ENCODE measurements at regions not wholly inside any gene's neighbourhood (a gene's known extent, or its start where the extent isn't known, plus 50 kb on each side); places are given as distances from the start of the nearest gene placed in this dataset.
A peak's percentile ranks its signal among the peaks of the same experiment; 100 is the strongest.

DNA sequence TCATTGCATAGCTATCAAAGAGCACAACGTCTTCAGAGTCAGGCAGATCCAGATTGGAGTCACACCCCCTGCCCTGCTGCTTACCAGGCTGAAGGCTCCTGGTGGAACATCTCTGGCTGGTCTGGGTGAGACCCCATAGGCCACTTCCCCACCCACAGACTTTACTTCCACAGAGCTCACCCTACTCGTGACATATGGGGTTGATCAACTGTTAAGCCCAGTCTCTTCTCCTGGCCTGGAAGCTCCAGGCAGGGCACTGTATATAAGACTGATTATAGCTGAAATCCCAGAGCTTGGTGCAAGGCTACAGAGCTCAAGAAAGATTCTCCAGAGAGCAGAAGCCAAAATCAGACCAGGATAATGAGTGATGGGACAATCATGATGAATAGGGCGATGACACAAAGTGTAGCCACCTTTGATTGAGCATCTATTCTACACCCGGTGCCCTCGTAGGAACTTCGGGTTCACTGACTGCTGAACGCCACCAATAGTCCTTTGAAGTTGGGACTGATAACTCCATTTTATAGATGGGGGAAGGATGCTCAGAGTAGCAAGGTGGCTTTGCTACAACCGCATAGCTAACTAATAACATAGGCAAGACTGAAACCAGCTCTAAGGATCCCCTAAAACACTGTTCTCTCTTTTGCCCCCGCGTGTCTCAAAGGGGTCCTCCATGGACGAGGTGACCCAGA lies 287.8 kb downstream of the BCL11B start:
- DNase-seq (ENCODE audit: low read depth in 3 of 3, low spot score in 1 of 3), result no peak

DNA sequence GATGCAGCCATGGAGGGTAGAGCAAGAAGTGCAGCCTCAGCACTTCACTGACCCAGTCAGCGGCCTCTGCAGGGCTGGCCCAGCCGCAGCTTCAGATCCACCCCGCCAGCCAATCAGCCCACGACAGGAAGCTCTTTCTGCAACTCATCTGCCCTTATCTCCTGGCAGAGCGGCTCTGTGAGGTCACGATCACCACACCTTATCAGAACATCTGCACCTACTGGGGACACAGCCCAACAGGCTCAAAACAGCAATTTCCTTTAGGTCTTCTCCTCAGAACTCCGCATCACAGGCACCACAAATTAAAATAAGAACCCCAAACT lies 287.3 kb downstream of the BCL11B start:
- DNase-seq (ENCODE audit: low read depth in 3 of 3, low spot score in 1 of 3), result peak; percentile 29 to 36 (median 31)

DNA sequence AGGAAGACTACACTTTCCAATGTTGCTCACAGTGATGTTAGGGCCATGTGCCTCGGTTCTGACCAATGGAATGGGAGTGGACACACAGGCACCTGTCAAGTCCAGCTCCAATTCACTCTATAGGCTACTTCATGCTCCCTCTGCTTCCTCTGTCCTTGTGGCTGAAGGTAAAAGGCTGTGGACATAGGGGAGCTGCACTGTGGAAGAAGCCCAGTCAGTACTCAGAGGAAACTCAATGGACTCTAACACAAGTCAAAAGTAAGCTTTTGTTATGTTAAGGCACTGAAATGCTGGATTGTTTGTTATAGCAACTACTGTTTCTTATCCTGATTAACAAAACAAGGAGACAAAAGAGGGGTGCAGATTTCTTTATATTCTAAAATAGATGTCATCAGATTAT lies 278.2 kb downstream of the BCL11B start:
- DNase-seq (ENCODE audit: low read depth in 3 of 3, low spot score in 1 of 3), result no peak

DNA sequence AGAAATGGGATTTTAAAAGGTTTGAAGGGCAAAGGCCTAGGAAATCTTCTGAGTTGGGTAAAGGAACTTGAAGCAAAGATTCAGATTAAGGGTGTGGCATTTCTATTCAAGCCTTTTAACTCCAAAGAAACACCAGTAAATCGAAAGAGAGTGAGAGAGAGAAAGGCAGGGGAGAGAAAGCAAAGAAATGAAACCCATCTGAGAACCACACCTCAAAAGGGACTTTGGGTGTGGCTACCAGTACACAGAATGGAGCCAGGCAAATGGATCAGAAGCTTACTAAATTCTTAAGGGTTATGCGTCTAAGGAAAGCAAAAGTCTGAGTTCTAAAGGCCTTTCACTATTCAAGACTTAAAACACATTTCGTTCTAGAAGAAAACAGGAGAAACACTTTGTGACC lies 277.4 kb downstream of the BCL11B start:
- DNase-seq (ENCODE audit: low read depth in 3 of 3, low spot score in 1 of 3), result no peak

DNA sequence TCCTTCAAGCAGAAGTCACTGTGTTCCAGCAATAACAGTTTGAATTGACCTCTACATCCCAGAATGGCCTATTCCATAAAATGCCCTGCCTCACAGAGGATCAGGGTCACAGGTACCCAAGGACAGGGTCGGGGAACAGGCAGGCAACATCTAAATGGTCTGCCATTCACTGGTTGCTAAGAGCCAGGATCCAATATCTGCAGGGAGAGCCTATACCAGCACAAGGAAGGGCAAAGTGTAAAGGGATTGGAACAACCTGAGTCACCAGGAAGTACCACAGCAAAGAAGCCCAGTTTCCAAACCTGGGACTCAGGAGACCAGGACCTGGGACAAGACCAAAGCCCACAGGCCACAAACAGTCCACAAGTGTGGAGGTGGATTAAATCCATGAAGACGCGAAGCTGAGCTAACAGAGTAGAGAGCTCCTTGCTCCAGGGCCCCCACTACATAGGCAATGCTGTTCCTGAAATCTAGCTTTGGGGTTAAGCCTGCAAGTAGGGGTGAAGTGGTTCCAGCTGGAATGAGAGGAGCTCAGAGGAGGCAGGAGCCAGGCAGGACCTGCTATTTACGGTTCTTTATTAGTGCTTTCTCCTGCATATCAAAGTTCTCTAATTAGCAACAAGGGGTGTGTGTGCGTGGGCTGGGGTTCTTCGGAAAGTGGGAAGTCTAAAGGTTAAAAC lies 274.3 kb downstream of the BCL11B start:
- no peak for DNase-seq (ENCODE audit: low read depth in 3 of 3, low spot score in 1 of 3)

DNA sequence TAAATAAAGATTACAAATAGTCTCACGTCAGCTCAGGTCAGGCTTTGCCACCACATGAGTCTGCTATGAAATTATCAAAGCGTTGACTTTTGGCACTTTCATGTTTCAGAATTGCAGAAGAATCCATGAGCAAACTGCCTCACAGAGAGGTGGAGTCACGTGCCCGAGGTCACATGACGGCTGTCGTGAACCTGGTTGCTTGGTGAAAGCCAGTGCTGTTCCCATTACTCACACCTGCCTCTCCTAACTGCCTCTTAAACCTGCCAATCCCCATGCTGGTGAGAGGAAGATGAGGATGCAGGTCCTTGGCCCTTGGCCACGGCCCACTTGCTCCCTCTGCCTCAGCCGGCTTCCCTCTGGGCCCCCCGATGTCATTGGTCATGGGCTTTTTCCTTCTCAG lies 272.7 kb downstream of the BCL11B start:
- no peak for DNase-seq (ENCODE audit: low read depth in 3 of 3, low spot score in 1 of 3)

DNA sequence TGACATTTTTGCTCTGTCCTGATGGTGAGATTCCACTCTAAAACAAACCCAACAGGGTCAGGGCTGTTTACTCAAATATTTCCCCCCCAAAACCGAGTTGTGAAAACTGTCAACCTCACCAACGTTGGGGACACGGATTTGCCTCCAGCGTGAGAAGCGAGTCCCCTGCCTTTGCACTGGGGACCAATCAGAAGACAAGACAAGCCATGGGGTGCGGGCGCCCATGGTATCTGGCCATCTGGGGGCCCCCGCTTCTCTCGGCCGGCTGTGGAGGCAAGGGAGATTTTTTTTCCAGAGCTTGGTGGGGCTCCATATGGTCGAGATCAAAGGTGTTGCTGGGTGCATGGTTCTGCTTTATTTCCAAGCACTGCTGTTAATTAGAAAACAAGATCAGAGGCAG lies 272.1 kb downstream of the BCL11B start:
- DNase-seq (ENCODE audit: low read depth in 3 of 3, low spot score in 1 of 3), result no peak

DNA sequence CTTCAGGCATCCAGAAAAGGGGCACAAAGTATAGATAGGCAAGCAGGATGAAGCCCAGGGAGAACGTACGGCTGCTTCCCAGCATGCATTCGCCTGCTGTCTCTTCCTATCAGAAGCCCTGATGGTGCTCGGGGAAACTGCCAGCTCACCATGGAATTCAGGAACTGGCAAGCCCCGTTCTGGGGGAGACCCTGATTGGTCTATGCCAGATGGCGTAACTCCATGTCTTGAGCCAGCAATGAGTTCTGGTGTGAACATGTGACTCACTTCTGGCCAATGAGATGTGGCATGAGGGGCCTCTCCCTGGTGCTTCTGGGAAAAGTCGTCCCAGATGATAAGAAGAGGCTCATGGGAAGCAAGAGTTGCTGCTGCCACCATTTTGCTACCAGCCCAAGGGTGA lies 270.8 kb downstream of the BCL11B start:
- no peak for DNase-seq (ENCODE audit: low read depth in 3 of 3, low spot score in 1 of 3)

DNA sequence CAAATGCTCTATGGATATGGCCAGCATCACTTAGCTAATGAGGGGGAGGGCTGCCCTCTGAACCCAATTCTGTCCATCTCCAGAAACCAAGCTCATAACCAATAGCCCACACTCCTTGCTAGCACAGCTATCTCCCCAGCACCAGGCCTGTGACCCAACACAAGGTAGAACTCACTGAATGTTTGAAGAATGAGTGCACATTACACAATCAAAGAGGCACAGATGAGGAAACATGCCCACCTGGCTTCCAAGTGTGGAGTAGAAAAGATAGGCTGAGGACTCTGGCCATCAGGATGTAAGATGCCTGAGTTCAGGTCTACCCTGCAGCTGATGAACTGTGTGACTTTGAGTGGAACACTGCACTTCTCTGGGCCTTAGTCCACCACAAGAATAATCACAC lies 268.4 kb downstream of the BCL11B start:
- no peak for DNase-seq (ENCODE audit: low read depth in 3 of 3, low spot score in 1 of 3)

DNA sequence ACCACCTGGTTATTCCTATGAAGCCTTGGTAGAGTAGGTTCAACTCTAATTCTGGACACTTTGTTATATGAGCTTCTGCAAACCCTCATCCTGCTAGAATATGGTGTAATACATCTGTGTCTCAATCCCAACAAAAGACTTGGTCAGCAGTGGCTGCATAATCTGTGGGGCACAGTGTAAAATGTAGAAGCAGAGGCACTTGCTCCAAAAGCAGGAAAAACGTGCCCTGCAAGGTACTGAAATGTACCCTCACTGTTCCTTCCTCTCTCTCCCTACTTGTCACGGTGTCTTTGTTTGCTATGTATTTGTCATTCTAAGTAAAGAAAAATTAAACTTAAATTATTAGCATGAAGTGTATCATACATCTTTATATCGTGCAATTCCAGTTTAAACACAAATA lies 267.9 kb downstream of the BCL11B start:
- no peak for DNase-seq (ENCODE audit: low read depth in 3 of 3, low spot score in 1 of 3)

DNA sequence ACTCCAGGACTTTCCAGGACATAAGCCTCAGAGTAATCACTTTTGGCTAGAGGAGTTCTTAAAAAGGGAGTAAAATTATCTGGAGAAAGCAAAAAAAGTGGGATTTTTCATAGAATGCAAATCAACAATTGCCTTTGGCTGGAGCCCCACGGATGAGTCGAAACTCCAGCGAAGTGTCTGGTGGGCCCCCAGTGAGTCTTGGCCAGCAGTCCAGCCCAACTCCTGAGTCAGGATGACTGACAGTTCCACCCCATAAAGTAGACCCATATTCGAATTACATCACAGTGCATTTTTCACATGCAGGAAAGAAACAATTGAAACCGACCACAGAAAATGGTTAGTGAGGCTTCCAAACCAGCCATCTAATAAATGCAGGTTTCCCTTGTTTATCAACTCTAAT lies 265.7 kb downstream of the BCL11B start:
- DNase-seq (ENCODE audit: low read depth in 3 of 3, low spot score in 1 of 3), result no peak

DNA sequence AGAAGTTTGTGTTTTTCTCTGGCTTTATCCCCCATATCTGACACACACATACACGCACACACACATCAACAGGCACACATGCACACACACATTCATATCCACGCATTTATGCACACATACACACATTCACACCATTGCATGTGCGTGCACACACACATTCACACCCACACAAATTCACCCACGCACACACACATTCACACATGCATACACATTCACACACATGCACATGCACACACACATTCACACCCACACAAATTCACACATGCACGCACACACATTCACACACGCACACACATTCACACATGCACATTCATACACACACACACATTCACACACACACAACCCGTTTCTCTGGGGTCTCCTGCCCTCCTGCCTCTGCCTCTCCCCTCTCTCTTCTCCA lies 264.2 kb downstream of the BCL11B start:
- no peak for DNase-seq (ENCODE audit: low read depth in 3 of 3, low spot score in 1 of 3)

DNA sequence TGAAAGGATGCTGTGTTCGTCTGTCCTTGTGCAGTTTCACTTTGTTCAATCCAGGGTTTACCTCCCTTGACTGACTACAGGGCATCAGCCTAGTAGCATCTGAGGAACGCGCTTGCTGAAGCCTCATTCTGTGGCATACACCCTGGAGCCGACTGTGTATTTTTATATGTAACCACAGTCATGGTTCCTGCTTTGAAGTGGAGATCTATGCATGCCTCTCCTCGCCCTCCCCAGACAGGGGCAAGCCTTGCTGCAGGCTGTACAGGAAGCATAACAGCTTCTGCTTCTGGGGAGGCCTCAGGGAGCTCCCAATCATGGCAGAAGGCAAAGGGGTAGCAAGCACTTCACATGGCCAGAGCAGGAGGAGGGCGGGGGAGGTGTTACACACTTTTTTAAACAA lies 262.1 kb downstream of the BCL11B start:
- no peak for DNase-seq (ENCODE audit: low read depth in 3 of 3, low spot score in 1 of 3)

DNA sequence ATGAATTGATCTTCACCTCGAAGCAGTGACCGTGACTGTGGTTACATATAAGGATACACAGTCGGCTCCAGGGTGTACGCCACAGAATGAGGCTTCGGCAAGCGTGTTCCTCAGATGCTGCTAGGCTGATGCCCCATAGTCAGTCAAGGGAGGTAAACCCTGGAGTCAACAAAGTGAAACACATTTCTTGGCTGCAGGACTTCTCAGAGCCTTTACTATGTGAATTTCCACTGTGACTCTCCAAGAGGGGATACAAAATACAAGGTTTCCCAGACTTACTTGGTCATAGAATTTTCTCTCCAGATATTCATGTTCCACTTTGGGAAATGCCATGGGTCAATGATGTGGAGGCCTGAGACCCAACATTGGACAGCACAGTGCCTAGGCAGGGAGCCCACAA lies 260.6 kb downstream of the BCL11B start:
- no peak for DNase-seq (ENCODE audit: low read depth in 3 of 3, low spot score in 1 of 3)

DNA sequence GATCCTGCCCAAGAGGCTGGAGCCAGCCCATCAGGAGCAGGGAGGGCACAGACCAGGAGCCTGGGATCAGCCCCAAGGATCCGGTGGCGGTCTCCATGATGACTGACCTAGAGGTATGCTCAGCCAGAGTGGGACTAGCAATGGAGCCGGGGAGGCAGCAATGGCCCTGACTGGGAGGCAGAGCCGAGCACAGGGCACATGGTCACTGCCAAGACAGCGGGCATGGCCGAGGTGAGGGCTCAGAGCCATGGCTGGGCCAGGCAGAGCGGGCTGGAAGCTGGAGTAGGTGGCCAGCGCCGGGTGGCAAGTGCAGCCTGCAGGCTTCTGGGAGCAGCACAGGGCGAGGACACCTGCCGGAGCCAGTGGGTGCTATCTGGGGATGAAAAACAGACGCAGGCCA lies 259.3 kb downstream of the BCL11B start:
- no peak for DNase-seq (ENCODE audit: low read depth in 3 of 3, low spot score in 1 of 3)

DNA sequence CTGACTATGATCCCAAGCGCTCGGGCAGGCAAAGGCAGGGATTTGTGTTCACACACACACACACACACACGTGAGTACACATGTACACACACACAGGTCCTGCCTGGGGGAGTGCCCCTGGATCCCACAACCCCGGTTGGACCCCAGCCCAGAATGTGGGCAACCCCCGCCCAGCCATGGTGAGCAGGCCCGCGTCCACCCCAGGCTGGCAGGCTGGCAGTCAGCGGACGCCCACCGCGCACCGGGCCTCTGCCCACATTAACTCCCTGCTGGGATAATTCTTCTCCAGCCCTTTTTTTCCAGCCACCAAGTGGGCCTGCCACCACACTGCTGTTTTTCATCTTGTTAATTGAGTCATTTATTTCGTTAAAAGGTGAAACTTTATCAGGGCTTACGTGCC lies 256.2 kb downstream of the BCL11B start:
- no peak for DNase-seq (ENCODE audit: low read depth in 3 of 3, low spot score in 1 of 3)

DNA sequence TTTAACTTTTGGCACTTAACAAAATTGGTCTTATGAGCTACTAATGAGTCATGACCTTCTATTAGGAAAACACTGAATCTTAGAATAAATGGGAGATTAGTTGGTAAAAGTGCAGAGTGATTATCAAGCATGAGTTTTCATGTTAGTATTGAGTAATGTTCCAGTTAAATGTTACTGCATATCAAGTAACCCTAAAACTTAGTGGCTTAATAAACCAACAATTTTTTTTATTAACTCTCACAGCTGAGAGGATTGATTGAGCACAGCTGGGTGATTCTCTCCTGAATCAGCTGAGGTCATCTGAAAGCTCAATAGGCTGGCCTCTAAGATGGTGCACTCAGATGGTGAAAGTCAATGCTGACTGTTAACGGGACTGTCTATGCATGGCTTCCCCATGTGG lies 248.6 kb downstream of the BCL11B start:
- no peak for DNase-seq (ENCODE audit: low read depth in 3 of 3, low spot score in 1 of 3)

DNA sequence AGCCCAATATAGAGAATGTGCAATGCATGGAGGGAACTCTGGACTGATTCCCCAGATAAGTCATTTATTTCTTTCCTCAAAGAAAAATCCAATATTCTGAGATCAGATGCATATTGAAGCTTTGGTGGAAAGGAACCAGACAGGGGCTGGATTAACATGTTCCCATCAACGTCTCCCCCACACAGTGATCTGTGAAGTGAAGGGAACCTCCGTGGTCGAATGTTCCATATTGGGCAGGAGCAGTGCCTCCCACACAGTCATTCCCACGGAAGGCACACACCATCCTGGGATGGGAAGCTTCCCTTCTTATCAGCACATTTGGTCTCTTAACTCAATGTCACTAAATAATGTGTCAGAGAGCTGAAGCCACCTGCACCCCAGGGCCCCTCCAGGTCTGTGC lies 247.1 kb downstream of the BCL11B start:
- no peak for DNase-seq (ENCODE audit: low read depth in 3 of 3, low spot score in 1 of 3)

DNA sequence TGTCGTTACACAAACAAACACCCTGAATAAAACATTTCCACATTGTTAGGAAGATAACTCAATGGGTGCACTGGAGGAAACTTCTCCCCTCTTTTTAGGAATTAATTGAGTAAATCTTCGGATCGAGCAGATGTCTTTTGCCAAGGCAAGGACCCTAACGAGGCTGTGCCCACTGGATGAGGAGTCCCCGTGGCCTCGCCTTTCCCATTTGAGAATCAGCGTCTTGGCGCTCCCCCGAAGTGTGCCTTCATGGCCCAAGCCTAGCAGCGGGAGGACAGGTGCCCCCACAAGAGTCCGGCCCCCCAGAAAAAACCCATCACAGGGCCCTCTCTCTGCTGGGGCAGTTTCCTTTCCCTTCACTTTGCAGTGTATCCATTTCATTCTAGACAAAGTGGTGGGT lies 246.6 kb downstream of the BCL11B start:
- DNase-seq (ENCODE audit: low read depth in 3 of 3, low spot score in 1 of 3), result no peak

DNA sequence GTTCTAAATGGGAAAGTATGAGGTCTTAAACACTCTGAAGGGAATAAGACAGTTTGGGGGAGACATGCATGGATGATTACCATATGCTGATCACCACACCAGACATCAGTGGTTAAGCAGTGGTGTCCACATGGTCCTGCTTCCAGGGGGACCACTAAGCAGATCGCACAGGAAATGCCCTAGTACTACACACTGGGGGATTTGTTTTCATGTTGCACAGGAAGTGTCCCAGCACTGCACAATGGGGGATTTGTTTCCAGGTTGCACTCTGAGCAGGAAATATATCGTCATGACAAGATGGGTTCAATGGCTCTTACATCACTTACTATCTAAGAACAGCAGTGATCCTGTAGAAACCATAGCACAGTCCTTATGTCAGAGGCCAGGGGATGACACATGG lies 245.5 kb downstream of the BCL11B start:
- DNase-seq (ENCODE audit: low read depth in 3 of 3, low spot score in 1 of 3), result no peak

DNA sequence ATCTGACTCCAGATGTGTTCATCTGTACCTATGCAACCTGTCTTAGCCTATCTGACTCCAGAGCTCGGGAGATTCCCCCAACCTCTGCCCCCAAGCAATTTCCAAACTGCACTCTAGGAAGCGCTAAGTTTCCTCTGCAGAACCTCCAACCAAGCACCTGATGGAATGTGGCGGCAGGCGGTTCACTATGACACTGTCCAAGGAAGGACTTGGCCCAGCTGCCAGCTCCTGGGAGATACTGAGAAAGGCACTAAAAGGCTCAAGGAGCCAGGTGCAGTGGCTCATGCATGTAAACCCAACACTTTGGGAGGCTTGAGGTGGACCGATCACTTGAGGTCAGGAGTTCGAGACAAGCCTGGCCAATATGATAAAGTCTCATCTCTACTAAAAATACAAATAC lies 244.0 kb downstream of the BCL11B start:
- DNase-seq (ENCODE audit: low read depth in 3 of 3, low spot score in 1 of 3), result no peak

DNA sequence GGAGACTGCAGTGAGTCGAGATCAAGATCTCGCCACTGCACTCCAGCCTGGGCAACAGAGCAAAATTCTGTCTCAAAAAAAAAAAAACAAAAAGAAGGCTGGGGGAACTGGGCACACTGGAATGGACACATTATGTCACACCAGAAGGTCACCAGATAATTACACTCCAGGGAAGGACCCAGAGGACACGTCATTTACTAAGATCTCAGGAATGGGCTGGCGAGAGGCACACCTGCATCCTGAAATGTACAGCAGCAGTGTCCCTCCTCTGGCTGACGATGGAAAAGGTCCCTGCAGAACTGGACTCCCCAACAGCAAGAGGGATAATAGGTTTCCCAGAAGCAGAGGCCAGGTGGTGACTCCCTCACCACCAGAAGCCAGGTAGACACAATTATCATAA lies 243.5 kb downstream of the BCL11B start:
- no peak for DNase-seq (ENCODE audit: low read depth in 3 of 3, low spot score in 1 of 3)

DNA sequence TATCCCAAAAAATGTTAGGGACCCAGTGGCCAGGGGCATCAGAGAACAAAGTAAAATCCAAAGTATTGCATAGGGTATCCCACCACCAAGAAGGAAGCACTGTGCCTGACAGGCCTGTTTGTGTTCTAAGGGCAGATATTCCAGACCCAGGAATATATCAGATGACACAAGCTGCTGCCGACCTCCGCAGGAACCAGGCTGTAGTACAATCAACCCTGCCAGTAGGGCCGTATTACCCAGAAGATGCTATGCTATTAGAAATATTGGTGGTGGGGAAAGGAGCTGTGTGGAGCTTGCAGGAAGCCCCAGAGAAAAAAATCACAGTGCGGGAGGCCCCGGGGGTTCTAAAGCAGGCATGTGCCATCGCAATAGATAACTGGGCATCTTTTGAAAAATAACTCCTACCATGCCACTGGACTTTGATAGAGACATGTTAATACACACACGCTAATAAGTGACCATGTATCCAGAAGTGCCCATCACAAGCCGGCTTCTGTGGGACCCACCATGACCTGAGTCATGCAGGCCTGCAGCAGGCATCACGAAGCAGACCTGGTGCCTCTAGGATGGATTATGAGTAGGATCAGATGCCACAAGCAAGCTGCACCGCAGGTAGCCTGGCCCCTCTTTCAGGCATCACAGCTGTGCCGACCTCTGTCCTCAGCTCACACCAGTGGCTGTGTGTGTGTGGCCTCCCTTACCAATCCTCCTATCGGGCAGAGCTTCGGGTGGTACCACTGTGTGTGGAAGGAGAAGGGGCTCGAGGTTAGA lies 242.7 kb downstream of the BCL11B start:
- DNase-seq (ENCODE audit: low read depth in 3 of 3, low spot score in 1 of 3), result no peak

Measured in stimulated activated CD4-positive, alpha-beta T cell treated with anti-CD3 and anti-CD28 coated beads, TNF-alpha, amount 100 ng/mL, for 1 hour (primary cell).